ENCODE measurements at regions not wholly inside any gene's neighbourhood (a gene's known extent, or its start where the extent isn't known, plus 50 kb on each side); places are given as distances from the start of the nearest gene placed in this dataset.

DNA sequence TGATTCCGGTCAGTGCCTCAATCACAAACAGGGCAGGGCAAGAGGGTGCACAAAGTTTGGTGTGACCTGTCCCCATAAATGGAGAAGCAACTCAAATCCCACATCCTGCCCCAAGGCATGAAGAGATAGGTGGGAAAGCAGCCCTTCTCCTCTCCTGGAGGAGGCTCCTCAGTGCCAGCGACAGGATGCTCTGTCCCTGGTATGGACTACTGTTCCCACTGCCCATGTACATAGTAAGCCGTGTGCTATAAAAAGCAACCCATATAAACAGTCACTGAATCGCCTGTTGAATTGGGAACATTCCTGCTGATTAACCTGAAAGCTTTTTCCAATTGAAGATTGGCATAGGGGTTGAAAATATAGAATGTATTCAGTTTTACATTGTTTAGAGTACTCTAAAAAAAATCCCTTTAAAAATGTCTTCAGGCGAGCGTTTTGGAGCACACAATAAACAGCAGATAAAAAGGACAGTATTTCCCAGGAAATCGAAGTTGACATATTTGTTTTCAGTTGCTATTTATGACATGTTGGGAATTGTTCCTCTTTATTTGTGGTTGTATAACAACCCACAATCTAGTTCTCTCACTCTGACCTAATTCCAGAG is 513.9 kb downstream of the DIRAS2 start:
- TF ChIP-seq TBP (IDR thresholded peaks at IDR 0.05; ENCODE audit: low read depth, low read length) (no peak), POLR2A (IDR thresholded peaks at IDR 0.05; ENCODE audit: control extremely low read depth in 1 of 2, low read depth in 2 of 2, low read length in 2 of 2) (no peak), EZH2 (IDR thresholded peaks at IDR 0.05; ENCODE audit: low read depth, low read length, severe bottlenecking) (no peak), CHD1 (IDR thresholded peaks at IDR 0.05; ENCODE audit: low read depth, low read length) (no peak), SUZ12 (IDR thresholded peaks at IDR 0.05; ENCODE audit: low read length) (no peak), TEAD4 (IDR thresholded peaks at IDR 0.05; ENCODE audit: low read depth, low read length) (no peak), TAF1 (IDR thresholded peaks at IDR 0.05; ENCODE audit: low read depth, low read length) (no peak)
- TF ChIP-seq, protein P1, sequence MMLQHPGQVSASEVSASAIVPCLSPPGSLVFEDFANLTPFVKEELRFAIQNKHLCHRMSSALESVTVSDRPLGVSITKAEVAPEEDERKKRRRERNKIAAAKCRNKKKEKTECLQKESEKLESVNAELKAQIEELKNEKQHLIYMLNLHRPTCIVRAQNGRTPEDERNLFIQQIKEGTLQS (IDR thresholded peaks at IDR 0.05; ENCODE audit: insufficient read depth, low read depth, low read length), result no peak
- TF ChIP-seq, protein P2, sequence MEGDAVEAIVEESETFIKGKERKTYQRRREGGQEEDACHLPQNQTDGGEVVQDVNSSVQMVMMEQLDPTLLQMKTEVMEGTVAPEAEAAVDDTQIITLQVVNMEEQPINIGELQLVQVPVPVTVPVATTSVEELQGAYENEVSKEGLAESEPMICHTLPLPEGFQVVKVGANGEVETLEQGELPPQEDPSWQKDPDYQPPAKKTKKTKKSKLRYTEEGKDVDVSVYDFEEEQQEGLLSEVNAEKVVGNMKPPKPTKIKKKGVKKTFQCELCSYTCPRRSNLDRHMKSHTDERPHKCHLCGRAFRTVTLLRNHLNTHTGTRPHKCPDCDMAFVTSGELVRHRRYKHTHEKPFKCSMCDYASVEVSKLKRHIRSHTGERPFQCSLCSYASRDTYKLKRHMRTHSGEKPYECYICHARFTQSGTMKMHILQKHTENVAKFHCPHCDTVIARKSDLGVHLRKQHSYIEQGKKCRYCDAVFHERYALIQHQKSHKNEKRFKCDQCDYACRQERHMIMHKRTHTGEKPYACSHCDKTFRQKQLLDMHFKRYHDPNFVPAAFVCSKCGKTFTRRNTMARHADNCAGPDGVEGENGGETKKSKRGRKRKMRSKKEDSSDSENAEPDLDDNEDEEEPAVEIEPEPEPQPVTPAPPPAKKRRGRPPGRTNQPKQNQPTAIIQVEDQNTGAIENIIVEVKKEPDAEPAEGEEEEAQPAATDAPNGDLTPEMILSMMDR (IDR thresholded peaks at IDR 0.05; ENCODE audit: control extremely low read depth in 1 of 3, insufficient read depth in 1 of 3, low read depth in 1 of 3, low read length in 3 of 3), result no peak

Measured in H1 (cell line).